Activated naive CD4-positive, alpha-beta T cell treated with anti-CD3 and anti-CD28 coated beads, Interleukin-2, amount 50 U/mL, for 24 hours (primary cell): ENCODE measurements at regions not wholly inside any gene's neighbourhood (a gene's known extent, or its start where the extent isn't known, plus 50 kb on each side); places are given as distances from the start of the nearest gene placed in this dataset.

ENCODE experiments used
- H3K27ac Mint-ChIP-seq: one replicate; pipeline ENCODE4 v1.8.0; 2021; ENCODE audit warnings: mild to moderate bottlenecking, mixed read lengths
- H3K27me3 Mint-ChIP-seq: one replicate; pipeline ENCODE4 v1.8.0; 2021; ENCODE audit warnings: mixed read lengths
- H3K36me3 Mint-ChIP-seq: one replicate; pipeline ENCODE4 v1.8.0; 2021; ENCODE audit warnings: mixed read lengths
- H3K4me1 Mint-ChIP-seq: one replicate; pipeline ENCODE4 v1.8.0; 2021; ENCODE audit warnings: mixed read lengths
- H3K4me3 Mint-ChIP-seq: one replicate; pipeline ENCODE4 v1.8.0; 2021; ENCODE audit warnings: mild to moderate bottlenecking, mixed read lengths
- H3K9me3 Mint-ChIP-seq: one replicate; pipeline ENCODE4 v1.8.0; 2021; ENCODE audit warnings: mixed read lengths

- Mint-ChIP-seq H3K27me3 (no peaks in the 10 kb centered on the region), H3K4me1 (peaks cover 24% of the 10 kb centered on the region), H3K9me3 (no peaks in the 10 kb centered on the region), H3K4me3 (no peak overlapping the region), H3K27ac (no peak overlapping the region), H3K36me3 (no peaks in the 10 kb centered on the region)
Observed at GRCh38 chr14:98374136-98374535, 897.9 kb downstream of the BCL11B start.

- Mint-ChIP-seq H3K27ac (no peak overlapping the region), H3K4me3 (no peak overlapping the region), H3K9me3 (no peaks in the 10 kb centered on the region), H3K4me1 (peaks cover 15% of the 10 kb centered on the region), H3K36me3 (no peaks in the 10 kb centered on the region), H3K27me3 (no peaks in the 10 kb centered on the region)
Observed at GRCh38 chr14:98375566-98375965, 896.4 kb downstream of the BCL11B start.

- peaks cover 3% of the 10 kb centered on the region for H3K36me3 Mint-ChIP-seq
- peaks cover 17% of the 10 kb centered on the region for H3K9me3 Mint-ChIP-seq
- H3K27ac Mint-ChIP-seq, result no peak overlapping the region
- H3K4me1 Mint-ChIP-seq, result peaks cover 6% of the 10 kb centered on the region
- no peaks in the 10 kb centered on the region for H3K27me3 Mint-ChIP-seq
- no peak overlapping the region for H3K4me3 Mint-ChIP-seq
Observed at GRCh38 chr14:98379830-98380229, 892.2 kb downstream of the BCL11B start.

- Mint-ChIP-seq H3K27me3 (no peaks in the 10 kb centered on the region), H3K36me3 (peaks cover 3% of the 10 kb centered on the region), H3K27ac (no peak overlapping the region), H3K4me3 (no peak overlapping the region), H3K9me3 (peaks cover 17% of the 10 kb centered on the region), H3K4me1 (peaks cover 6% of the 10 kb centered on the region)
Observed at GRCh38 chr14:98382662-98383061, 889.3 kb downstream of the BCL11B start.

- H3K27ac Mint-ChIP-seq, result no peak overlapping the region
- H3K4me1 Mint-ChIP-seq, result peaks cover 11% of the 10 kb centered on the region
- H3K9me3 Mint-ChIP-seq, result peaks cover 17% of the 10 kb centered on the region
- H3K36me3 Mint-ChIP-seq, result peaks cover 2% of the 10 kb centered on the region
- H3K4me3 Mint-ChIP-seq, result no peak overlapping the region
- H3K27me3 Mint-ChIP-seq, result no peaks in the 10 kb centered on the region
Observed at GRCh38 chr14:98385851-98386250, 886.1 kb downstream of the BCL11B start.

- Mint-ChIP-seq H3K27me3 (no peaks in the 10 kb centered on the region), H3K4me1 (peaks cover 11% of the 10 kb centered on the region), H3K4me3 (no peak overlapping the region), H3K9me3 (no peaks in the 10 kb centered on the region), H3K36me3 (no peaks in the 10 kb centered on the region), H3K27ac (no peak overlapping the region)
Observed at GRCh38 chr14:98391061-98391460, 880.9 kb downstream of the BCL11B start.

- Mint-ChIP-seq H3K36me3 (no peaks in the 10 kb centered on the region), H3K27ac (no peak overlapping the region), H3K27me3 (no peaks in the 10 kb centered on the region), H3K4me1 (peaks cover 11% of the 10 kb centered on the region), H3K9me3 (no peaks in the 10 kb centered on the region), H3K4me3 (no peak overlapping the region)
Observed at GRCh38 chr14:98393527-98393926, 878.5 kb downstream of the BCL11B start.

- Mint-ChIP-seq H3K27me3 (no peaks in the 10 kb centered on the region), H3K4me3 (no peak overlapping the region), H3K9me3 (no peaks in the 10 kb centered on the region), H3K27ac (no peak overlapping the region), H3K36me3 (no peaks in the 10 kb centered on the region), H3K4me1 (peaks cover 36% of the 10 kb centered on the region)
Observed at GRCh38 chr14:98404811-98405210, 867.2 kb downstream of the BCL11B start.

- no peaks in the 10 kb centered on the region for H3K27me3 Mint-ChIP-seq
- H3K27ac Mint-ChIP-seq, result no peak overlapping the region
- no peaks in the 10 kb centered on the region for H3K36me3 Mint-ChIP-seq
- H3K4me1 Mint-ChIP-seq, result peaks cover 39% of the 10 kb centered on the region
- no peak overlapping the region for H3K4me3 Mint-ChIP-seq
- no peaks in the 10 kb centered on the region for H3K9me3 Mint-ChIP-seq
Observed at GRCh38 chr14:98408024-98408555, 863.9 kb downstream of the BCL11B start.

- H3K4me1 Mint-ChIP-seq, result peaks cover 39% of the 10 kb centered on the region
Observed at GRCh38 chr14:98408713-98409112, 863.3 kb downstream of the BCL11B start.

GRCh38 chr14:98411154-98411553 is 860.8 kb downstream of the BCL11B start:
- Mint-ChIP-seq H3K36me3 (no peaks in the 10 kb centered on the region), H3K4me3 (no peak overlapping the region), H3K9me3 (no peaks in the 10 kb centered on the region)

More at GRCh38 chr14:98408713-98409112, 863.3 kb downstream of the BCL11B start:
- Mint-ChIP-seq H3K27me3 (no peaks in the 10 kb centered on the region), H3K27ac (peak overlapping the region; percentile 26), H3K4me3 (no peak overlapping the region), H3K36me3 (no peaks in the 10 kb centered on the region), H3K9me3 (no peaks in the 10 kb centered on the region)

GRCh38 chr14:98412431-98412830 is 859.6 kb downstream of the BCL11B start:
- Mint-ChIP-seq H3K9me3 (no peaks in the 10 kb centered on the region), H3K4me1 (peaks cover 17% of the 10 kb centered on the region), H3K27me3 (no peaks in the 10 kb centered on the region), H3K4me3 (no peak overlapping the region), H3K27ac (no peak overlapping the region), H3K36me3 (no peaks in the 10 kb centered on the region)

More at GRCh38 chr14:98411154-98411553, 860.8 kb downstream of the BCL11B start:
- H3K4me1 Mint-ChIP-seq, result peaks cover 20% of the 10 kb centered on the region
- no peak overlapping the region for H3K27ac Mint-ChIP-seq
- no peaks in the 10 kb centered on the region for H3K27me3 Mint-ChIP-seq

- H3K36me3 Mint-ChIP-seq, result no peaks in the 10 kb centered on the region
- no peak overlapping the region for H3K4me3 Mint-ChIP-seq
- H3K27me3 Mint-ChIP-seq, result no peaks in the 10 kb centered on the region
- H3K27ac Mint-ChIP-seq, result no peak overlapping the region
- H3K9me3 Mint-ChIP-seq, result no peaks in the 10 kb centered on the region
- no peaks in the 10 kb centered on the region for H3K4me1 Mint-ChIP-seq
Observed at GRCh38 chr14:98415766-98416165, 856.2 kb downstream of the BCL11B start.

- H3K4me1 Mint-ChIP-seq, result no peaks in the 10 kb centered on the region
- no peak overlapping the region for H3K4me3 Mint-ChIP-seq
- H3K9me3 Mint-ChIP-seq, result no peaks in the 10 kb centered on the region
- no peak overlapping the region for H3K27ac Mint-ChIP-seq
- no peaks in the 10 kb centered on the region for H3K27me3 Mint-ChIP-seq
- no peaks in the 10 kb centered on the region for H3K36me3 Mint-ChIP-seq
Observed at GRCh38 chr14:98417001-98417400, 855.0 kb downstream of the BCL11B start.

- Mint-ChIP-seq H3K36me3 (peaks cover 1% of the 10 kb centered on the region), H3K4me1 (peaks cover 38% of the 10 kb centered on the region), H3K9me3 (no peaks in the 10 kb centered on the region), H3K4me3 (no peak overlapping the region), H3K27ac (peak overlapping the region; percentile 68), H3K27me3 (no peaks in the 10 kb centered on the region)
Observed at GRCh38 chr14:98428483-98428994, 843.5 kb downstream of the BCL11B start.

GRCh38 chr14:98433436-98433835 is 838.6 kb downstream of the BCL11B start:
- peaks cover 8% of the 10 kb centered on the region for H3K36me3 Mint-ChIP-seq
- H3K4me1 Mint-ChIP-seq, result peaks cover 26% of the 10 kb centered on the region
- H3K27ac Mint-ChIP-seq, result no peak overlapping the region

GRCh38 chr14:98437113-98437512 is 834.9 kb downstream of the BCL11B start:
- H3K9me3 Mint-ChIP-seq, result peaks cover 9% of the 10 kb centered on the region
- H3K4me1 Mint-ChIP-seq, result peaks cover 23% of the 10 kb centered on the region
- H3K27me3 Mint-ChIP-seq, result no peaks in the 10 kb centered on the region
- H3K27ac Mint-ChIP-seq, result no peak overlapping the region
- no peak overlapping the region for H3K4me3 Mint-ChIP-seq
- H3K36me3 Mint-ChIP-seq, result peaks cover 9% of the 10 kb centered on the region

More at GRCh38 chr14:98433436-98433835, 838.6 kb downstream of the BCL11B start:
- H3K4me3 Mint-ChIP-seq, result peak overlapping the region; percentile 15
- no peaks in the 10 kb centered on the region for H3K9me3 Mint-ChIP-seq
- no peaks in the 10 kb centered on the region for H3K27me3 Mint-ChIP-seq
